Astrocyte of the spinal cord (primary cell): ENCODE measurements at regions not wholly inside any gene's neighbourhood (a gene's known extent, or its start where the extent isn't known, plus 50 kb on each side); places are given as distances from the start of the nearest gene placed in this dataset.

Experiments used
- DNase-seq: peaks from one replicate; pipeline ENCODE4 v3.0.0; 2011; ENCODE audit warnings: low read depth, low spot score
- H3K4me3 ChIP-seq: 2 replicates; pipeline ENCODE4 v1.5.1; 2011; ENCODE audit warnings: low read depth, mild to moderate bottlenecking, low read length, moderate library complexity
- CTCF ChIP-seq: IDR thresholded peaks from 2 replicates; pipeline ENCODE4 v1.5.1; 2012; ENCODE audit warnings: low read depth, mild to moderate bottlenecking, low read length, inconsistent platforms
- in situ Hi-C: cut with HindIII; loops from 2 replicates; pipeline ENCODE4 v1.10.0; 2017; ENCODE audit warnings: low sequenced_read_pairs

- no peak for TF ChIP-seq CTCF
- DNase-seq: peak; percentile 94
- in situ Hi-C loops: no loop called here
- H3K4me3 ChIP-seq: no peak overlapping the region
These were observed 302.6 kb upstream of the SEMA3D start for GRCh38 chr7:85489498-85489897.

GRCh38 chr7:85488406-85488805, 301.6 kb upstream of the SEMA3D start:
- TF ChIP-seq CTCF: no peak
- in situ Hi-C loops: no loop called here
- DNase-seq: no peak
- no peak overlapping the region for H3K4me3 ChIP-seq

- peak; percentile 51 for DNase-seq
These were observed 296.3 kb upstream of the SEMA3D start for GRCh38 chr7:85483177-85483576.

GRCh38 chr7:85480666-85481065, 293.8 kb upstream of the SEMA3D start:
- no peak for DNase-seq
- no peak for TF ChIP-seq CTCF
- H3K4me3 ChIP-seq: no peak overlapping the region
- in situ Hi-C loops: no loop called here

More at GRCh38 chr7:85483177-85483576, 296.3 kb upstream of the SEMA3D start:
- TF ChIP-seq CTCF: no peak
- in situ Hi-C loops: no loop called here
- H3K4me3 ChIP-seq: no peak overlapping the region

- in situ Hi-C loops: no loop called here
- no peak for DNase-seq
- no peak overlapping the region for H3K4me3 ChIP-seq
- TF ChIP-seq CTCF: no peak
These were observed 293.2 kb upstream of the SEMA3D start for GRCh38 chr7:85479918-85480643.

- DNase-seq: no peak
- no peak for TF ChIP-seq CTCF
- in situ Hi-C loops: no loop called here
- no peak overlapping the region for H3K4me3 ChIP-seq
These were observed 291.7 kb upstream of the SEMA3D start for GRCh38 chr7:85478530-85478929.
